H1 (cell line): ENCODE measurements at regions not wholly inside any gene's neighbourhood (a gene's known extent, or its start where the extent isn't known, plus 50 kb on each side); places are given as distances from the start of the nearest gene placed in this dataset.

Experiments used
- GABPA ChIP-seq: IDR thresholded peaks from 2 replicates; pipeline ENCODE4 v1.6.1; 2011; ENCODE audit warnings: mild to moderate bottlenecking, low read length, moderate library complexity, borderline replicate concordance; ENCODE audit not compliant: insufficient read depth
- POLR2A ChIP-seq, 2 experiments: IDR thresholded peaks; 1 replicate in 1 of 2; 2 replicates in 1 of 2; pipeline ENCODE4 v1.6.1; 2011; ENCODE audit warnings: low read depth in 2 of 2, low read length in 2 of 2, mild to moderate bottlenecking in 2 of 2; ENCODE audit errors: control extremely low read depth in 1 of 2
- RAD21 ChIP-seq, 2 experiments: IDR thresholded peaks in 1 of 2; conservative IDR thresholded peaks in 1 of 2; 2 replicates each; pipeline ENCODE4 v1.6.1; 2011; ENCODE audit warnings: low read depth in 2 of 2, low read length in 2 of 2, improper control_type of control experiment in 1 of 2, inconsistent platforms in 1 of 2, mild to moderate bottlenecking in 1 of 2, moderate library complexity in 1 of 2
- YY1 ChIP-seq: IDR thresholded peaks from 2 replicates; pipeline ENCODE4 v1.6.1; 2011; ENCODE audit warnings: low read depth, mild to moderate bottlenecking, low read length

- TF ChIP-seq YY1 = no peak
- no peak for TF ChIP-seq POLR2A (IDR thresholded peaks at IDR 0.05; ENCODE audit: control extremely low read depth in 1 of 2, low read depth in 2 of 2, low read length in 2 of 2)
- TF ChIP-seq RAD21 (IDR thresholded peaks at IDR 0.05 in 1 of 2, conservative IDR thresholded peaks at IDR 0.05 in 1 of 2; ENCODE audit: low read depth in 2 of 2, low read length in 2 of 2) = no peak
- TF ChIP-seq GABPA = no peak
These were observed 180.8 kb downstream of the SPRY1 start for GRCh38 chr4:123577225-123577906.
